ENCODE measurements at regions not wholly inside any gene's neighbourhood (a gene's known extent, or its start where the extent isn't known, plus 50 kb on each side); places are given as distances from the start of the nearest gene placed in this dataset.
"Not testable (repeated sequence)": the region's sequence is repeated elsewhere in the genome, so short reads cannot be mapped to it uniquely, and the experiment has no call there.

GRCh38 chrX:9271789-9272525 is 192.9 kb upstream of the TBL1X start:
- DNase-seq, result peak; percentile 5

- no peak for DNase-seq
Measured at GRCh38 chrX:9273744-9274143, 191.1 kb upstream of the TBL1X start.

- no peak for DNase-seq
Measured at GRCh38 chrX:9278475-9279233, 186.2 kb upstream of the TBL1X start.

- DNase-seq, result no peak
Measured at GRCh38 chrX:9279234-9279544, 185.7 kb upstream of the TBL1X start.

- no peak for DNase-seq
Measured at GRCh38 chrX:9280831-9281230, 184.0 kb upstream of the TBL1X start.

- DNase-seq, result no peak
Measured at GRCh38 chrX:9282325-9282724, 182.5 kb upstream of the TBL1X start.

- DNase-seq, result no peak
Measured at GRCh38 chrX:9285342-9285771, 179.5 kb upstream of the TBL1X start.

- no peak for DNase-seq
Measured at GRCh38 chrX:9286234-9286633, 178.6 kb upstream of the TBL1X start.

GRCh38 chrX:9291629-9292028 is 173.2 kb upstream of the TBL1X start:
- no peak for DNase-seq

GRCh38 chrX:9293051-9293496 is 171.8 kb upstream of the TBL1X start:
- DNase-seq, result no peak

GRCh38 chrX:9293903-9294302 is 171.0 kb upstream of the TBL1X start:
- no peak for DNase-seq

GRCh38 chrX:9295551-9295950 is 169.3 kb upstream of the TBL1X start:
- DNase-seq, result no peak

GRCh38 chrX:9298221-9298620 is 166.6 kb upstream of the TBL1X start:
- DNase-seq, result no peak

- DNase-seq, result not testable (repeated sequence)
Measured at GRCh38 chrX:9299681-9300080, 165.2 kb upstream of the TBL1X start.

- DNase-seq, result no peak
Measured at GRCh38 chrX:9301836-9302235, 163.0 kb upstream of the TBL1X start.

GRCh38 chrX:9302381-9302780 is 162.5 kb upstream of the TBL1X start:
- no peak for DNase-seq

- DNase-seq, result no peak
Measured at GRCh38 chrX:9308426-9308825, 156.4 kb upstream of the TBL1X start.

GRCh38 chrX:9310616-9311015 is 154.2 kb upstream of the TBL1X start:
- no peak for DNase-seq

GRCh38 chrX:9311421-9312160 is 153.3 kb upstream of the TBL1X start:
- DNase-seq, result no peak

GRCh38 chrX:9312922-9313867 is 151.7 kb upstream of the TBL1X start:
- no peak for DNase-seq

GRCh38 chrX:9315086-9315485 is 149.8 kb upstream of the TBL1X start:
- DNase-seq, result no peak

GRCh38 chrX:9316096-9316495 is 148.8 kb upstream of the TBL1X start:
- no peak for DNase-seq

- DNase-seq, result no peak
Measured at GRCh38 chrX:9317176-9317575, 147.7 kb upstream of the TBL1X start.
